NCI-H2107 treated with DMSO at 0.1 percent for 48 hours (cell line): ENCODE measurements at regions not wholly inside any gene's neighbourhood (a gene's known extent, or its start where the extent isn't known, plus 50 kb on each side); places are given as distances from the start of the nearest gene placed in this dataset.
"Not testable (repeated sequence)": the region's sequence is repeated elsewhere in the genome, so short reads cannot be mapped to it uniquely, and the experiment has no call there.

ENCODE experiments used
- DNase-seq: peaks from one replicate; lab custom pipeline; 2025; ENCODE audit not compliant: unreplicated experiment; lab: John Stamatoyannopoulos, UW

GRCh38 chr9:710951-711745 is 130.3 kb upstream of the DMRT1 start:
- DNase-seq = no peak

- DNase-seq = no peak
Measured at GRCh38 chr9:711761-712553, 129.5 kb upstream of the DMRT1 start.

DNA sequence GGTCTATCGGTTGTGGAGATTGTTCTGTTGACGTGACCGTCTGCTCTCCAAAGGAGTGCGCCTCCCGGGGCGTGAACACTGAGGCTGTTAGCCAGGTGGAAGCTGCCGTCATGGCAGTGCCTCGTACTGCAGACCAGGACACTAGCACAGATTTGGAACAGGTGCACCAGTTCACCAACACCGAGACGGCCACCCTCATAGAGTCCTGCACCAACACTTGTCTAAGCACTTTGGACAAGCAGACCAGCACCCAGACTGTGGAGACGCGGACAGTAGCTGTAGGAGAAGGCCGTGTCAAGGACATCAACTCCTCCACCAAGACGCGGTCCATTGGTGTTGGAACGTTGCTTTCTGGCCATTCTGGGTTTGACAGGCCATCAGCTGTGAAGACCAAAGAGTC is 128.9 kb upstream of the DMRT1 start:
- DNase-seq = no peak

DNA sequence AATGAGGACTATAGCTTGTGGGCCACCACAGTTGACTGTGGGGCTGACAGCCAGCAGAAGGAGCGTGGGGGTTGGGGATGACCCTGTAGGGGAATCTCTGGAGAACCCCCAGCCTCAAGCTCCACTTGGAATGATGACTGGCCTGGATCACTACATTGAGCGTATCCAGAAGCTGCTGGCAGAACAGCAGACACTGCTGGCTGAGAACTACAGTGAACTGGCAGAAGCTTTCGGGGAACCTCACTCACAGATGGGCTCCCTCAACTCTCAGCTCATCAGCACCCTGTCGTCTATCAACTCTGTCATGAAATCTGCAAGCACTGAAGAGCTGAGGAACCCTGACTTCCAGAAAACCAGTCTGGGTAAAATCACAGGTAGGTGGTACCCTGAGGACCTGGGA is 128.4 kb upstream of the DMRT1 start:
- no peak for DNase-seq

DNA sequence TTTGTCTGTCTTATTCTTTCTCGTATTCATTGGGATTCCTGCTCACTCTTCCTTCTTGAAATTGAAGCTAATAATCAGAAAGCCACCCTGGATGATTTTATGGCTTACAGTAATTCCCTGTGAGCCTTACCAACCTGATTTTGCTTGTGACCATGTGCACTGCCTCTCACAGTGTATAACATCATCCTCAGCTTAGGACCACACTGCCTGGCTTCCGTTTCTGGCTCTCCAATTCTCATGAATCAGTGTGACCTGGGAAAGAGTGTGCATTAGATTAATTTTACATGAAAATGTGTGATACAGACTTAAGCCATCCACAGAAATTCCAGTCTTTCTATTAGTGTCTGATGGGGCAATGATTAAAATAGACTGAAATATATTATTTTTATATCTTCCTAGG is 126.8 kb upstream of the DMRT1 start:
- DNase-seq = no peak

DNA sequence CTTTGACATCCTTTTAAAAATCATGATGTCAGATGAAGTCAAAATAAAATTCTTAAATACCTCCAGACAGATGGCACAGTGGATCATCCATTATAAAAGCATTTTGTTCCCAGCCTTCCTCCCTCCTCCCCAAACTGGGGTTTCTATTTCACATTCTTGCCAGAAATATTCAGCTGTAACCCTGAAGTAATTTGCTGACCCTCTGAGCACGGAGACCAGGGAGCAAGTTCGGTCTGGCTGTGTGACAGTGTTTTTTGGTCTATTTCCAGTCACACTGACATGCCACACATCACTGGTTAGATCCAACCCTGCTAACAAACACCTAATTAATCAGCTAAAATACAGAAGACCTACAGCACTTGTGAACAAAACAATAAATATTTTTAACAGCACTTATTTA is 126.2 kb upstream of the DMRT1 start:
- no peak for DNase-seq

GRCh38 chr9:715743-716400 is 125.6 kb upstream of the DMRT1 start:
- no peak for DNase-seq

- DNase-seq = no peak
Measured at GRCh38 chr9:717722-718121, 123.8 kb upstream of the DMRT1 start.

DNA sequence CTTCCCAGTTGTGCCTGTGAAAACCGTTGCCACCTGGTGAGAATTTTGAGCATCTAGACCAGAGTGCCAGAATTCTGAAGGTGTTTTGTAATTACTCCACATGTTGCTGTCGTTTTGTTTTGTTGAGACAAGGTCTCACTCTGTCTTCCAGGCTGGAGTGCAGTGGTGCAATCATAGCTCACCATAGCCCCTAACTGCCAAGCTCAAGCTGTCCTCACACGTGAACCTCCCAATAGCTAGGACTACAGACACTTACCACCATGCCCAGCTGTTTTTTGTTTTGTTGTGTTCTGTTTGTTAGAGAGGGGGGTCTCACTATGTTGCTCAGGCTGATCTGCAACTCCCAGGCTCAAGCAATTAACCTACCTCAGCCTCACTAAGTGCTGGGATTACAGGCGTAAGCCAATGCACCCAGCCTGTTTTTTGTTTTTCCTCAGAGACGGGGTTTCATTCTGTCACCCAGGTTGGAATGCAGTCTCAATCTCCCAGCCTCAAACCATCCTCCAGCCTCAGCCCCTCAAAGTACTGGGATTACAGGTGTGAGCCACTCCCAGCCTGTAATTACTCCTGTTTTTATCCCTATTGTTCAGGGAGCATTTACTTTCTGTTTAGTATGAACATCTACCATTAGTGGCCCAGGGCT is 121.1 kb upstream of the DMRT1 start:
- DNase-seq = no peak

DNA sequence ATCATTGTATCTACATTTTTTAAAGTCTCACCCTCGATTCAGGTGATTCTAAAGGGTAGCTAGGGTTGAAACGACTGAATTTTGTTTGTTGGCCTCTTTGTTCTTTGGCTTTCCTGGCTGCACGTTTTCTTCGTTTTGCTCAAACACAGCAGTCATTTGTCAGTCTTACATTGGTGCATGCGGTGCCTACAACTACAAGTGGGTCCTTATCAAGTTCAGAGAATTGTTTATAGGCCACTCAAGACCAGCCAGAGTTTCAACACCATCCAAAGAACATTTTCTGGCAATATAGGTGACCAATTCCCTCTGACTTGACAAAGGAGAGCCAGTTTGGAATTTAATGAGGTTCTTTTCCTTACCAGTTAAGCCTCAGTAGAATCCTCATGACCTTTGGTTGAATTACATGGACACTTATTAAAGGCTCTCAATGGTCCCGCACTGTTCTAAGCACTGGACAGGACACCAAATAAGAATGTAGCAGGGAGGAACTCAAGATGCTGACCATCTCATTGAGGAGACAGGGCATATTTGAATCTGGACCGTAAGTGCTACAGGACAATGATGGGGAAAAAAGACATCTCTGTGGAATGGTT is 119.0 kb upstream of the DMRT1 start:
- DNase-seq = no peak

GRCh38 chr9:724461-724860 is 117.0 kb upstream of the DMRT1 start:
- DNase-seq = not testable (repeated sequence)

DNA sequence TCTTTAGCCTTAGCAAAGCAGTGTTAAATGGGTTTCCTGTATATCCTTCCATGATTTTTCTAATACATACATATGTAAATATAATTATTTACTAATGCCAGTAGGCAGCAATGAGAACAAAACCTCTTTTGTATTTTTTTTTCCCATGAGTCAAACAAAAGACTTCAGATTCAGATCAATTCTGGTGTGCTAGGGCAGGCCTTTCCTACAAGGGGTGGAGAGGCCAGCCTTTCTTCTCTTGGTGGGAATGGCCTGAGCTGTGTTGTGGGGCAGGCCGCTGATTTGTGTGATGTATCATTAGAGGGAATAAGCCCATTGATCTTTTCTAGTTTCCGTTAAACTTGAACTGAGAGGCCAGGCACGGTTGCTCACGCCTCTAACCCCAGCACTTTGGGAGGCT is 115.5 kb upstream of the DMRT1 start:
- no peak for DNase-seq

- DNase-seq = no peak
Measured at GRCh38 chr9:727767-728166, 113.7 kb upstream of the DMRT1 start.

GRCh38 chr9:728535-728934 is 113.0 kb upstream of the DMRT1 start:
- DNase-seq = no peak

DNA sequence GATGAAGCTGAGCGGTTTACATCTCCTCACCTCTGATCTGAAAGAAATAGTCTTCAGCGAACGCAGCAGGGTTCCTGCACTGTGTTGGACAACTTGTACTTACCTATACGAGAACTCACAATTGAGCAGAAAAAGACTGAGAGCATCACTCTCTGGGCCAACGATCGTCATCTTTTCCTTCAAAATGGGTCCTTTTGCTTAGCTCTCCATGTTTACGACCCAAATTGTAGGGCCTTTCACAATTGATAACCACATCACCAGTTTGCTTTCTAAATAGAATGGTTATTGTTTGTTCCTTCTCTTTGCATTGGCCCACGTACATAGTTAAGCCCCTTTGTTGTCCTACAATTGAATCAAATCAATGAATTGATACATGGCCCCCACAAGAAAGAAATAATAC is 110.0 kb upstream of the DMRT1 start:
- DNase-seq = no peak

- no peak for DNase-seq
Measured at GRCh38 chr9:734831-735511, 106.5 kb upstream of the DMRT1 start.

DNA sequence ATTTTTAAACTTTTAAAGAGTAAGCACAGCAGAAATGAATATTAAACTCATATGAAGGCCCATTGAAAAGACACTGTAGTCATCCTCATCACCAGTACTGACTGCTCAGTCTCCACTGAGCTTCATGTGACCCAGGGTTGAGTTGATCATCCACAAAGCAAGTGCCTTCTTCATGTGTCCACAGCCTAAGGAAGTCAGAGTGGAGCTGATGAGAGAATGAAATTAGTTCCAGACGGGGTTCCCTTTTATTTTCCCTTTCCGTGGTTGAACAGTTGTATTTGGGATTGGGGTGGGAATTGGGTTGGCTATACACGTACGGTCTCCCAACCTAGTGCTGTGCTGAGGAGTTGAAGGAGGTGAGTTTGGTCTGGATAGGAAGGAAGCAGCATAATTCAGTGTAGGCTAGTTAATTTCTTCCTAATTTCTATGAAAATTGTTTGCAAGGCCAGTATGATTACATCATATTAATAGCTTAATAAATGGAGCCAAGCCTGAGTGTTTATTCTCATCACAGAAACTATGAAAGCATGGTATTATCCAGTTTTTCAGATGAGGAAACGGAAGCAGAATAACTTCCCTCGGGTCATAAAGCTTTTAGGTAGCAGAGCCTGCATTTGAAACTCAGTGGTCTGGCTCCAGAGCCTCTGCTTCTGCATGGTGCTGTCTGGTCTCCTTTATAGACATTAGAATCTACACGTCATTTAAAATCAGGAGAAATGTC is 103.9 kb upstream of the DMRT1 start:
- no peak for DNase-seq

- DNase-seq = no peak
Measured at GRCh38 chr9:738209-738915, 103.1 kb upstream of the DMRT1 start.

DNA sequence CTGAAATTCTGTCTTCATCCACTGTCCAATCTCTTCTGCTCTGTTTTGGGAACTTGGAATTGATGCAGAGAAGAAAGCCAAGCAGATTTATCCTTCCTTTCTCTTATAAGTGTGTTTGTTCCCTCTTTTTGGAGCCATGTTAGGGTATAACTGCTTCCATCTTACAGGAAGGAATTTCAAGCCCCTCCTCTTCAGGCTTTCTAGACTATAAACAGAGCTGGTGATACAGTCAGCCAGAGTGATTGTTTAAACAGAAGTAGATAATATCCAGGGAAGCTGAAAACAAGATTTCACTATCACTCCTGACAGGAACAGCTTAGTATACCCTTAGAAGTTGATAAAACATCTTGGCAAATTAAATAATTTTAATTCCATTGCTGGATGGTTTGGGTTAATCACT is 102.1 kb upstream of the DMRT1 start:
- DNase-seq = no peak
